Liver (tissue), 7 donors: ENCODE measurements at regions not wholly inside any gene's neighbourhood (a gene's known extent, or its start where the extent isn't known, plus 50 kb on each side); places are given as distances from the start of the nearest gene placed in this dataset.

ENCODE experiments used
- DNase-seq: peaks from one replicate; pipeline ENCODE4 v3.0.0-alpha.2; 2017; ENCODE audit warnings: low spot score
- H3K27ac ChIP-seq, 2 donors: one replicate each; pipeline ENCODE4 v1.7.0; 2013; ENCODE audit warnings: inconsistent platforms in 2 of 2, low read length in 2 of 2, control low read depth in 1 of 2, low read depth in 1 of 2, mild to moderate bottlenecking in 1 of 2
- H3K27me3 ChIP-seq, 4 donors: one replicate each; pipeline versions ENCODE4 v1.6.1 to v1.7.0; 2013; ENCODE audit warnings: low read length in 3 of 4, inconsistent platforms in 1 of 4, mild to moderate bottlenecking in 1 of 4, moderate library complexity in 1 of 4; ENCODE audit not compliant: control insufficient read depth in 4 of 4, insufficient read depth in 4 of 4
- H3K36me3 ChIP-seq, 4 donors: one replicate each; pipeline versions ENCODE4 v1.6.1 to v1.7.0; 2013; ENCODE audit warnings: low read length in 3 of 4, mild to moderate bottlenecking in 3 of 4, low read depth in 1 of 4, moderate library complexity in 1 of 4; ENCODE audit not compliant: control insufficient read depth in 4 of 4, insufficient read depth in 3 of 4
- H3K4me1 ChIP-seq, 4 donors: one replicate each; pipeline versions ENCODE4 v1.6.1 to v1.7.0; 2013; ENCODE audit warnings: low read length in 3 of 4, mild to moderate bottlenecking in 3 of 4, moderate library complexity in 1 of 4; ENCODE audit not compliant: control insufficient read depth in 4 of 4, insufficient read depth in 4 of 4
- H3K4me3 ChIP-seq, 3 donors: one replicate each; pipeline versions ENCODE4 v1.6.1 to v1.7.0; 2013; ENCODE audit warnings: low read length in 3 of 3, control low read depth in 1 of 3, low read depth in 1 of 3, mild to moderate bottlenecking in 1 of 3
- H3K9ac ChIP-seq, 2 donors: one replicate each; pipeline ENCODE4 v1.7.0; 2013; ENCODE audit warnings: low read length in 2 of 2, mild to moderate bottlenecking in 2 of 2, moderate library complexity in 2 of 2, control low read depth in 1 of 2, low read depth in 1 of 2
- H3K9me3 ChIP-seq, 4 donors: one replicate each; pipeline versions ENCODE4 v1.6.1 to v1.7.0; 2013; ENCODE audit warnings: low read length in 3 of 4; ENCODE audit not compliant: control insufficient read depth in 4 of 4
- ATF3 ChIP-seq: IDR thresholded peaks from 2 replicates; pipeline ENCODE4 v1.6.1; 2016; ENCODE audit warnings: antibody characterized with exemption
- EGR1 ChIP-seq, 2 donors: IDR thresholded peaks; 2 replicates each; pipeline ENCODE4 v1.6.1; 2016 to 2018; ENCODE audit warnings: antibody characterized with exemption in 2 of 2, low read depth in 2 of 2
- FOXA1 ChIP-seq: IDR thresholded peaks from 2 replicates; pipeline ENCODE4 v1.6.1; 2016; ENCODE audit warnings: antibody characterized with exemption
- FOXA2 ChIP-seq: IDR thresholded peaks from 2 replicates; pipeline ENCODE4 v1.6.1; 2016; ENCODE audit warnings: antibody characterized with exemption
- HNF4G ChIP-seq: IDR thresholded peaks from 2 replicates; pipeline ENCODE4 v1.6.1; 2016; ENCODE audit warnings: antibody characterized with exemption
- JUND ChIP-seq, 2 donors: IDR thresholded peaks; 2 replicates each; pipeline ENCODE4 v1.6.1; 2016; ENCODE audit warnings: antibody characterized with exemption in 2 of 2
- NR2F2 ChIP-seq: IDR thresholded peaks from 2 replicates; pipeline ENCODE4 v1.6.1; 2016; ENCODE audit warnings: antibody characterized with exemption
- RAD21 ChIP-seq, 2 donors: IDR thresholded peaks; 2 replicates each; pipeline ENCODE4 v1.6.1; 2016; ENCODE audit warnings: antibody characterized with exemption in 2 of 2, mild to moderate bottlenecking in 2 of 2
- REST ChIP-seq: IDR thresholded peaks from 2 replicates; pipeline ENCODE4 v1.6.1; 2016; ENCODE audit warnings: antibody characterized with exemption, mild to moderate bottlenecking
- RXRA ChIP-seq, 2 donors: IDR thresholded peaks; 2 replicates each; pipeline ENCODE4 v1.6.1; 2017 to 2018; ENCODE audit warnings: antibody characterized with exemption in 2 of 2, mild to moderate bottlenecking in 1 of 2
- SP1 ChIP-seq: IDR thresholded peaks from 2 replicates; pipeline ENCODE4 v1.6.1; 2018; ENCODE audit warnings: antibody characterized with exemption, mild to moderate bottlenecking
- TAF1 ChIP-seq: conservative IDR thresholded peaks from 2 replicates; pipeline ENCODE4 v1.6.1; 2016; ENCODE audit warnings: antibody characterized with exemption, mild to moderate bottlenecking
- YY1 ChIP-seq: IDR thresholded peaks from 2 replicates; pipeline ENCODE4 v1.6.1; 2016; ENCODE audit warnings: antibody characterized with exemption, mild to moderate bottlenecking
- WGBS: extraction: QIAGEN DNeasy Blood & Tissue Kit; methylation state at CpG from one replicate; pipeline ENCODE4 v1.1.7; 2013; 5-methylcytosine and 5-hydroxymethylcytosine counted together
- donor health status: healthy.
- donor health status: healthy.
- donor health status: healthy.
- donor health status: healthy.

GRCh38 chr3:72085036-72085435, 300.1 kb upstream of the PROK2 start:
- Histone ChIP-seq H3K9ac (no peak overlapping the region), H3K27ac (no peak overlapping the region), H3K27me3 (no peaks in the 10 kb centered on the region), H3K4me1 (peaks cover 0 to 9% (median 2%) of the 10 kb centered on the region in 4 donors), H3K4me3 (no peak overlapping the region), H3K9me3 (no peaks in the 10 kb centered on the region), H3K36me3 (no peaks in the 10 kb centered on the region)
- no peak for DNase-seq
- TF ChIP-seq HNF4G (no peak), FOXA2 (no peak), JUND (IDR thresholded peaks at IDR 0.05) (no peak), TAF1 (no peak), REST (no peak)
- WGBS: 96% methylated on average over 6 of the region's 6 CpGs

GRCh38 chr3:72082776-72083462, 298.0 kb upstream of the PROK2 start:
- Histone ChIP-seq H3K27ac (peak overlapping the region in 1 of 2 donors; percentile 27), H3K9ac (no peak overlapping the region)
- TF ChIP-seq EGR1 (IDR thresholded peaks at IDR 0.05; ENCODE audit: low read depth in 2 of 2) (no peak), RAD21 (IDR thresholded peaks at IDR 0.05) (no peak), NR2F2 (no peak), SP1 (no peak), RXRA (IDR thresholded peaks at IDR 0.05) (no peak), REST (no peak), FOXA2 (no peak), TAF1 (no peak), ATF3 (no peak), YY1 (no peak), FOXA1 (no peak)

More at GRCh38 chr3:72082776-72083462, 298.0 kb upstream of the PROK2 start:
- Histone ChIP-seq H3K4me3 (no peak overlapping the region), H3K4me1 (peaks cover 0 to 9% (median 2%) of the 10 kb centered on the region in 4 donors), H3K9me3 (no peaks in the 10 kb centered on the region), H3K36me3 (no peaks in the 10 kb centered on the region), H3K27me3 (no peaks in the 10 kb centered on the region)
- 70% methylated on average over 10 of the region's 10 CpGs for WGBS
- no peak for DNase-seq
